Large intestine (tissue), 3 donors: ENCODE measurements at regions not wholly inside any gene's neighbourhood (a gene's known extent, or its start where the extent isn't known, plus 50 kb on each side); places are given as distances from the start of the nearest gene placed in this dataset.

Source experiments
- DNase-seq, 2 donors: peaks; one replicate each; pipeline versions ENCODE4 v3.0.0 to v3.0.0-alpha.2; 2013
- H3K27ac ChIP-seq: one replicate; pipeline ENCODE4 v1.5.1; 2013; ENCODE audit warnings: low read length
- H3K27me3 ChIP-seq: 2 replicates; pipeline ENCODE4 v1.6.1; 2013; ENCODE audit warnings: low read length; ENCODE audit not compliant: control insufficient read depth, insufficient read depth
- H3K36me3 ChIP-seq: 2 replicates; pipeline ENCODE4 v1.6.1; 2013; ENCODE audit warnings: low read length; ENCODE audit not compliant: control insufficient read depth, insufficient read depth
- H3K4me1 ChIP-seq: one replicate; pipeline ENCODE4 v1.6.1; 2013; ENCODE audit warnings: low read length; ENCODE audit not compliant: control insufficient read depth, insufficient read depth
- H3K4me3 ChIP-seq: one replicate; pipeline ENCODE4 v1.5.1; 2013; ENCODE audit warnings: low read length
- H3K9me3 ChIP-seq: one replicate; pipeline ENCODE4 v1.6.1; 2013; ENCODE audit warnings: mild to moderate bottlenecking, low read depth, low read length, moderate library complexity; ENCODE audit not compliant: control insufficient read depth
- WGBS: methylation state at CpG from one replicate; pipeline ENCODE4 v1.1.5; 2013; ENCODE audit warnings: low lambda C conversion rate; ENCODE audit not compliant: insufficient coverage; 5-methylcytosine and 5-hydroxymethylcytosine counted together

DNA sequence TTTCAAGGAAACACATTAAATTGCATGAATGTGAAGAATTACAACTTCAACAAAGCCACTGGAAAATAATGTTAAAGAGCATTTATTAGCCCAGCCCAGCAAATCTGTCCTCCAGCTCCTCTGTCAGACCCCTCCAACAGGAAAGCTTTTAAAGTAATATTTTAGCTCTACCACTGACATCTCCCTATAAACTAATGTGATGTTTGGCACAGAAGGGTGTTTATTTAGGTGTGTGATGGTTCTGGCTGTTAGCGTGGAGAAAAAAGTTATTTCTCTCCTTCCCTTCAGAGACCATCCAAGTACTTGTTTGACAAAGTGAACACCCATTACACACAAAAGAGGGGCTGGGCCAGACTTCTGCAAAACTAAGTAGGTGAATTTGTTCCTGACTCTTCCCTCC lies 111.9 kb upstream of the TARS1 start:
- no peaks in the 10 kb centered on the region for H3K36me3 ChIP-seq
- H3K9me3 ChIP-seq = no peaks in the 10 kb centered on the region
- H3K4me1 ChIP-seq = no peaks in the 10 kb centered on the region
- H3K27ac ChIP-seq = no peak overlapping the region
- no peak overlapping the region for H3K4me3 ChIP-seq
- no CpG with 5 or more reads among the region's 1 CpG for WGBS
- H3K27me3 ChIP-seq = no peaks in the 10 kb centered on the region
- no peak for DNase-seq

DNA sequence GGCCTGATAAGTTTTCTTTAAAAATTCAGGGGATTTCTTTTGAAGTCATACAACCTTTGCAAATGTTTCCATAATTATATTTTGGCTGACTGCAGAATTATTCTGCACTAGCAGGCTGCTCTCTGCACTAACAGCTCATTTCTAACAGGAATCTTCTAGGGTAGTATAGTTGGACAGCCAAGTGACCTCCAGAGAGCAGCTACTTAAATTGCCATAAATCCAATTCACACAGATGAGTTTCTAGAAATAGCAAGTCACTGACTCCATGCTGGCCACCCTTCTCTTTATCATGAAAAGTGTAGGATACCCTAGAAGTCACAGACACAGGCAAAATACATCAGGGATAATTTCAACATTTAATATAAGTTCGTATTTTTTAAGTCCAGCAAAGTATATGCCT lies 110.9 kb upstream of the TARS1 start:
- WGBS = 78% methylated on average over 1 of the region's 1 CpG
- no peaks in the 10 kb centered on the region for H3K27me3 ChIP-seq
- no peak for DNase-seq
- H3K27ac ChIP-seq = no peak overlapping the region
- no peak overlapping the region for H3K4me3 ChIP-seq
- no peaks in the 10 kb centered on the region for H3K9me3 ChIP-seq
- H3K4me1 ChIP-seq = no peaks in the 10 kb centered on the region
- no peaks in the 10 kb centered on the region for H3K36me3 ChIP-seq

DNA sequence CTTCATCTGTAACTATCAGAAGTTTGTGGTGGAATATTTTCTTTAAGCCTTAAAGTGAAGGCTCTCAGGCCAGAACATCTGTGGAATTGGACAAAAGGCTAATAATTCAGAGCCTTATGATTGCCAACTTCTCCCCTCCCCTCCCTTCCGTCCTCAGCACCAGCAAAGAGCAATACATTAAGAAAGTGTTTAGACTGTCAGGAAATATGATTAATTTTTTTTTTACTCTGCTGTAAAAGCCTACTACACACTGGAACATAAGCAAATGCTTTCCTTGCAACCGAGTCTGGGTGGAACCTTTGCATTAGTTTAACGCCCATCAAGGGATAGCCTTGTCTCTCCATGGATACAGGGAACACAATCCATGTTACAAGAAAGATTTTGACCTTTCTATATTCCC lies 110.3 kb upstream of the TARS1 start:
- no peaks in the 10 kb centered on the region for H3K36me3 ChIP-seq
- H3K27me3 ChIP-seq = no peaks in the 10 kb centered on the region
- H3K4me1 ChIP-seq = no peaks in the 10 kb centered on the region
- DNase-seq = peak in 1 of 2 donors; percentile 24
- no peak overlapping the region for H3K4me3 ChIP-seq
- H3K27ac ChIP-seq = no peak overlapping the region
- H3K9me3 ChIP-seq = no peaks in the 10 kb centered on the region
- 100% methylated on average over 1 of the region's 3 CpGs for WGBS

DNA sequence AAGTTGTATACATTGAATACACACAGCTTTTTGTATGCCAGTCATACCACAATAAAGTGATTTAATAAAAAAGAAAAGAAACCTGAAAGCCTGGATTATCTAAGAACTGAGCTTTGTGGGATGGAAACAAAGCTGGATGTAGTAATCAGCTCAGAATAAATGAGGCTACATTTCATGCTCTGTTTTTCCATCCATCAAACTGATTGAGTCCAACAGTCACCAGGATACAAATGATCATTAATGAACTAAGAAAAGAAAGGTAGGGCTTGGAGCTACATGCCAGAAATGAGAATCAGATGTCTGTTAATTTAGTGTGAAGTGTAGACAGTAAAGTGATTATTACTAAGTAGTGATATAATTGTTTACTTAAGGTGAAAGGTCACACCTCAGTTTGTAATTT lies 109.8 kb upstream of the TARS1 start:
- no peaks in the 10 kb centered on the region for H3K27me3 ChIP-seq
- H3K27ac ChIP-seq = peak overlapping the region; percentile 11
- no peak overlapping the region for H3K4me3 ChIP-seq
- no peaks in the 10 kb centered on the region for H3K4me1 ChIP-seq
- no peak for DNase-seq
- no peaks in the 10 kb centered on the region for H3K36me3 ChIP-seq
- no peaks in the 10 kb centered on the region for H3K9me3 ChIP-seq

DNA sequence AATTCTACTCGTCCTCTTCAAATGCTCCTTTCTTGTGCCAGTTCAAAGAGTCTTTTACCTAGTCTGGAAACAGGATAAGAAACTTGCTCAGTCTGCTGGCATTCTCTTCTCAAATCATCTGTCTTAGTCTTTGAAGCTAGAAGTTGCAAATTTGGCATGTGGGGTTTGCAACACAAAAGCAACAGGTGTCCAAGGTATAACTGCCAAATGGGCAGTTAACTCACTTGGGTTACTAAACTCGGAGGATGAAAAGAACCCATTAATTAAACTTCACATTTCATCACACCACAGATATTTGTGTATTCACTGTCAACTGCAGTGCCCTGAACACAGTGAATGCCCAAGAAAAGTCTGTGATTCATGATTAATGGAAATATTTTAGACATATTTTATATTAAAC lies 108.0 kb upstream of the TARS1 start:
- Histone ChIP-seq H3K27me3 (no peaks in the 10 kb centered on the region), H3K4me3 (no peak overlapping the region), H3K9me3 (no peaks in the 10 kb centered on the region), H3K36me3 (no peaks in the 10 kb centered on the region), H3K4me1 (no peaks in the 10 kb centered on the region), H3K27ac (no peak overlapping the region)
- no CpG with 5 or more reads among the region's 2 CpGs for WGBS
- DNase-seq = no peak

DNA sequence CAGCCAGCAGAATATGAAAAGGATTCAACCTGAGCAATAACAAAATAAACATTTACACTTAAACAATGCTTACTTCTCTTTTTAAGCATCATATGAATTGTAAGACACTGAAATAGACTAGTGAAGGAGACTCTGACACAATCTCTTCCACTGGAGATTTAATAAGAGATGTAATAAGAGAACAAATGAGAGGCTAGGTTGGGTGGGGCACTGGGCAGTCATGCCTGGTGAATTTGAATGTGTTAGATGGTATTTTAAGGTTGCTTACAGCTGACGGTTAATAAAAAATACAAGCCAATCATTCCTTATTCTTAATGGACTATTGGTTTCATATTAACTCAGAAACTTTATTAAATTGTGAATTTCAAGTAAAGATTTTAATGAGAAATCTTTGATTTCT lies 105.9 kb upstream of the TARS1 start:
- H3K9me3 ChIP-seq = no peaks in the 10 kb centered on the region
- no CpG with 5 or more reads among the region's 1 CpG for WGBS
- no peaks in the 10 kb centered on the region for H3K27me3 ChIP-seq
- no peak for DNase-seq
- no peaks in the 10 kb centered on the region for H3K36me3 ChIP-seq
- no peaks in the 10 kb centered on the region for H3K4me1 ChIP-seq
- H3K27ac ChIP-seq = no peak overlapping the region
- H3K4me3 ChIP-seq = no peak overlapping the region

DNA sequence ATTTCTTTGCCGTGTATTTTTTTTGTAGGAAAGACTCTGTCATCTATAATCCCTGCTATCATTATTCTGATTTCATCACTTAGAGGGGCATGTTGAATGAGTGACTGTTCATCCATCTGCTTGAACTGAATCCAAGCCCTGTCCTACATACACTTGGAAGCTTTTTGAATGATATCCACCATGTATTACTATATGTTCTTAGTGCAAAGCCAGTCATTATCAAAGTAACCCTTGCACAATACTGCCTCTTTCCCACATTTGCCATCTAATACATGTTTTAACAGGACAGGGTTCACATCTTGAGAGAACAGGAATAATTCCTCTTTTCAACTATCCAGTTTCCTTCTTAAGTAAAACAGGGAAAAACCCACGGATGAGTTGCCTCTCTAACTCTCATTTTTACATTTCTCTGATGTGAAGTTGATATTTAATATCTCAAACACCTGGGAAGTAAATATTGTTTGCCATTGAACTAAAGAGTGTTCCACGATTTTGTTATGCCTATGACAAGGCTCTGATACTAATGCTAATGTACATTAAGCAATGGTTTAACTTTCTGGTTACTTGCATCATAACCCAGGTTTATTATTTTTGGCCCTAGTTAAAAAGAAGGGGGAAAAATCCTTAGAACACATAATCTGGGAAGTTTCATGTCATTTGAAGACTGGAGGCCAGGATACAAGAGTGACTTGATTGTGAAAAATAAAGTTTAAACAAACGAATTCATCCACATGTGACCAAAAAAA lies 103.7 kb upstream of the TARS1 start:
- H3K4me1 ChIP-seq = no peaks in the 10 kb centered on the region
- H3K36me3 ChIP-seq = no peaks in the 10 kb centered on the region
- H3K27ac ChIP-seq = no peak overlapping the region
- WGBS = no CpG with 5 or more reads among the region's 4 CpGs
- H3K4me3 ChIP-seq = no peak overlapping the region
- no peak for DNase-seq
- H3K9me3 ChIP-seq = no peaks in the 10 kb centered on the region
- no peaks in the 10 kb centered on the region for H3K27me3 ChIP-seq

DNA sequence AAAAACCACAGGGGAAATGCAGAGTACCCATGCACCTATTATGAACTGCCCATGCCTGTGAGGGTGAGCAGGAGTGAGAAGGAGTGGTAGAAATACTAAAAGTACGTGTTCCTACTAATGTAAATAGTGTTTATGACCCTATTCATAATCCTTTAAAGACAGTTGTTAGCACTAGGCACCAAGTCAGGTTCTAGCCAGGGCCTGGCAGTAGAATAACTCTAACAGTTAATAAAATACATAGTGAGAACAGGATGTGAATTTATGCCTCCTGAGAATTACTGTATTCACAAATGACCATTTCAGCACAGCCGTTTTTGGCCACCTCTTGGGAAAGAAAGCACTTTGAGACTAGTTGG lies 103.2 kb upstream of the TARS1 start:
- H3K4me3 ChIP-seq = no peak overlapping the region
- no CpG with 5 or more reads among the region's 2 CpGs for WGBS
- no peak overlapping the region for H3K27ac ChIP-seq

DNA sequence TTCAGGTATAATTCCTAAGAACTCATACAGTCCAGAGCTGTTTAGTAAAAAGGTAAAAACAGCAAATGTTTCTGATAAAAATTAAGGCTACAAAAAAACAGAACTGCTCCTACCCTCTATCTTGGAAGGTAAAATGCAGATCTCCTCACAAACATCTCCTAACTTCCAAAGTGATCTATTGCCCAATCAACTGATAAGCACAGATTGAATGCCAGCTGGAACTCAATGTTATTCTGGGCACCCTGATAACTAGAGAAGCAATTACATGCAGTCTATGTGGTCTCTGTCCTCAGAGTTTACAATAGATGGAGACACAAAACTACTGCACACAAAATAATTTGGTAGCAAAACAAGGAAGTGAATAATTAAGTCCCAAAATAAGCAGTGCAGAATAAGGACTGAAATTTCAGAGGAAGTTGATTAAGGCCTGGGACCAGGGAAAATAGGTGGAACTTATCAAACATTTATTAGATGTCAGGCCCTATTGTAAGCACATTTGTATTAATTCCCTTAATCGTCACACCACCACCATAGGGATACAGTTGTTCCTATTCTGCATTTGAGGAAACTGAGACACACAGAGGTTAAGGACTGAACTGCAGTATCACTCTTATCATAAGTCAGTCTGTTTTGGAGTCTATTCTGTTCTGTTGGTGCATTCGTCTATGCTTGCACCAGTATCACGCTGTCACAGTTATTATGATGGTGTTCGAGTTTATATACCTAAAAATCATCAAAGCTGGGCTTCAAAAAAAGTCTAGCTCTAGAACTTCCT lies 102.2 kb upstream of the TARS1 start:
- DNase-seq = no peak
- WGBS = 70% methylated on average over 2 of the region's 4 CpGs
- Histone ChIP-seq H3K9me3 (no peaks in the 10 kb centered on the region), H3K36me3 (no peaks in the 10 kb centered on the region), H3K4me1 (no peaks in the 10 kb centered on the region), H3K27ac (no peak overlapping the region), H3K27me3 (no peaks in the 10 kb centered on the region), H3K4me3 (no peak overlapping the region)

More for the DNA sequence above, 103.2 kb upstream of the TARS1 start:
- H3K27me3 ChIP-seq = no peaks in the 10 kb centered on the region
- H3K36me3 ChIP-seq = no peaks in the 10 kb centered on the region
- no peaks in the 10 kb centered on the region for H3K9me3 ChIP-seq
- no peaks in the 10 kb centered on the region for H3K4me1 ChIP-seq
- DNase-seq = no peak

DNA sequence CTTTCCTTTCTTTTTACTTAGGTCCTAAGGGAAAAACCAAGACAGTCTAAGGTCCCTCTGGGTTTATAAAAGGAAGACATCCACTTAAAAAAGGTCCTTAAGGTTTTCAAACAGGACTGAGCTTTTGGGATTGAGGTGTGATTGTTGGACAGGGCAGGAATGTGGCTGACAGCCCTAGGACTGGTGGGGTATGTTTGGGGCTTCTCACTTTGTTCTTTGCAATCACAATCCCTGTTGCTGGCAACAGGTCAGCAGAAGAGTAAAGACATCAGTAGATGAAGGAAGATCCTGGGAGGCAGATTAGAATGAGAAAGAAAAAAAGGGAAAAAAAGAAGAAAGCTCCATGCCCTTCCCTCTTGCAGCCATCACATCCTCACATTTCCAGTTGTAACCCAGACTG lies 101.4 kb upstream of the TARS1 start:
- no peaks in the 10 kb centered on the region for H3K27me3 ChIP-seq
- H3K4me1 ChIP-seq = no peaks in the 10 kb centered on the region
- no peak for DNase-seq
- no peak overlapping the region for H3K4me3 ChIP-seq
- no peaks in the 10 kb centered on the region for H3K36me3 ChIP-seq
- H3K27ac ChIP-seq = no peak overlapping the region
- H3K9me3 ChIP-seq = no peaks in the 10 kb centered on the region

DNA sequence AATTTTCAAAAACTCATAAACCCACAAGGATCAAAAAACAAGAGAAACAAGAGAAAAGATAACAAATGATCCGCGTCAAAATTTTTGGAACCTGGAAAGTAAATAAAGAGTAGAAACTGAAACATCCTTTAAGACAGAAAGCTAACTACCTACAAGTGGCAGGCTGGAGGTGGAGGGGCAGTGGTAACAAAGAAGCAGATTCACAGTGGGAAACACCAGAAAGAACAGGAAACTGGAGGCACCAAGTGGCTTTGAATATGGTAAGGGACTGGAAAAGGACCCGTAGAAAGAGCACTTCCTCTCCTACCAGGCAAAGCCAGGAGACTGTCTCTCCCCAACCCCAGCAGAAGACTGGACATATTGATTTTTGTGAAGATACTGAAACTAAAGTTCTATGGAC lies 100.6 kb upstream of the TARS1 start:
- 80% methylated on average over 2 of the region's 3 CpGs for WGBS
- Histone ChIP-seq H3K27ac (no peak overlapping the region), H3K9me3 (no peaks in the 10 kb centered on the region), H3K27me3 (no peaks in the 10 kb centered on the region), H3K4me1 (no peaks in the 10 kb centered on the region), H3K36me3 (no peaks in the 10 kb centered on the region), H3K4me3 (no peak overlapping the region)
- DNase-seq = no peak
